ENCODE measurements at regions not wholly inside any gene's neighbourhood (a gene's known extent, or its start where the extent isn't known, plus 50 kb on each side); places are given as distances from the start of the nearest gene placed in this dataset.

- TF ChIP-seq ZNF431 (CRISPR knock-in tag; IDR thresholded peaks at IDR 0.05; ENCODE audit: borderline replicate concordance, low read depth) (no peak; the same call in 1 of the 2 replicates), CHD2 (IDR thresholded peaks at IDR 0.05; ENCODE audit: low read depth, low read length) (no peak; the same call in 1 of the 2 replicates), AGO1 (IDR thresholded peaks at IDR 0.05; ENCODE audit: low read depth, low read length, poor library complexity, severe bottlenecking) (no peak), ELF3 (CRISPR knock-in tag; IDR thresholded peaks at IDR 0.05) (peak; percentile 69), FOXA3 (CRISPR knock-in tag; IDR thresholded peaks at IDR 0.05) (peak; percentile 91), TFDP1 (CRISPR knock-in tag; IDR thresholded peaks at IDR 0.05; ENCODE audit: borderline replicate concordance) (peak; percentile 16; the same call in 1 of the 2 replicates), MEF2D (CRISPR knock-in tag; IDR thresholded peaks at IDR 0.05) (peak; percentile 67), HNF1A (IDR thresholded peaks at IDR 0.05; ENCODE audit: low read depth) (peak; percentile 39; the same call in 1 of the 2 replicates), HNF1A (CRISPR knock-in tag; IDR thresholded peaks at IDR 0.05; ENCODE audit: borderline replicate concordance) (peak; percentile 71; the same call in 1 of the 2 replicates), TBL1XR1 (IDR thresholded peaks at IDR 0.05; ENCODE audit: borderline replicate concordance, low read length, partially characterized antibody) (peak; percentile 52), PATZ1 (CRISPR knock-in tag; IDR thresholded peaks at IDR 0.05) (peak; percentile 79), DMAP1 (CRISPR knock-in tag; IDR thresholded peaks at IDR 0.05) (peak; percentile 45; the same call in 1 of the 2 replicates), HMGXB4 (CRISPR knock-in tag; IDR thresholded peaks at IDR 0.05; ENCODE audit: borderline replicate concordance in 1 of 2, low read depth in 1 of 2) (peak in 1 of 2 experiments; percentile 41; a peak in 1 of 4 replicates), ZNF576 (CRISPR knock-in tag; IDR thresholded peaks at IDR 0.05) (no peak)
Measured at GRCh38 chr11:121931748-121932352, 184.2 kb downstream of the BLID start (continued).

Data from HepG2 (cell line).